SK-N-SH treated with all-trans-retinoic acid at 6 μM for 48 hours (cell line): ENCODE measurements at regions not wholly inside any gene's neighbourhood (a gene's known extent, or its start where the extent isn't known, plus 50 kb on each side); places are given as distances from the start of the nearest gene placed in this dataset.

Experiments used
- ATAC-seq: fragments of 200-7000 bp; cut with Tn5 transposase; 3 replicates; pipeline ENCODE4 v1.9.1; 2020; ENCODE audit warnings: mild to moderate bottlenecking, moderate library complexity
- ARNTL ChIP-seq: fragments of 450-650 bp; formaldehyde crosslinking; IDR thresholded peaks from 2 replicates; pipeline ENCODE4 v1.5.0; 2020; ENCODE audit warnings: low read depth, mild to moderate bottlenecking, moderate library complexity, borderline replicate concordance
- BACH2 ChIP-seq: fragments of 250-450 bp; sonication (Bioruptor Pico); IDR thresholded peaks from 2 replicates; pipeline ENCODE4 v1.9.0; 2021; ENCODE audit warnings: mild to moderate bottlenecking, borderline replicate concordance
- CSDC2 ChIP-seq: fragments of 250-450 bp; sonication (Bioruptor Pico); IDR thresholded peaks from 2 replicates; pipeline ENCODE4 v1.5.0; 2020; ENCODE audit warnings: mild to moderate bottlenecking, moderate library complexity
- ESRRG ChIP-seq: fragments of 250-450 bp; sonication (Bioruptor Pico); IDR thresholded peaks from 2 replicates; pipeline ENCODE4 v1.6.1; 2021; ENCODE audit warnings: mild to moderate bottlenecking
- GLIS3 ChIP-seq: fragments of 250-450 bp; sonication (Bioruptor Pico); IDR thresholded peaks from 2 replicates; pipeline ENCODE4 v1.5.0; 2020; ENCODE audit warnings: mild to moderate bottlenecking, moderate library complexity
- ISL1 ChIP-seq: fragments of 250-450 bp; sonication (Bioruptor Pico); IDR thresholded peaks from 2 replicates; pipeline ENCODE4 v2.1.2; 2022; ENCODE audit warnings: mild to moderate bottlenecking, moderate library complexity
- OSR1 ChIP-seq: fragments of 250-450 bp; sonication (Bioruptor Pico); IDR thresholded peaks from 2 replicates; pipeline ENCODE4 v1.8.0; 2022; ENCODE audit warnings: moderate library complexity, mild to moderate bottlenecking, inconsistent platforms
- PPARA ChIP-seq: fragments of 250-450 bp; sonication (Bioruptor Pico); IDR thresholded peaks from 2 replicates; pipeline ENCODE4 v1.5.0; 2020; ENCODE audit warnings: mild to moderate bottlenecking, borderline replicate concordance
- RARB ChIP-seq: fragments of 250-450 bp; sonication (Bioruptor Pico); IDR thresholded peaks from 2 replicates; pipeline ENCODE4 v1.8.0; 2021; ENCODE audit warnings: mild to moderate bottlenecking, moderate library complexity
- SNAI2 ChIP-seq: fragments of 250-450 bp; sonication (Bioruptor Pico); IDR thresholded peaks from 2 replicates; pipeline ENCODE4 v1.5.0; 2020; ENCODE audit warnings: mild to moderate bottlenecking, moderate library complexity
- TOX ChIP-seq: fragments of 250-450 bp; sonication (Bioruptor Pico); IDR thresholded peaks from 2 replicates; pipeline ENCODE4 v1.8.0; 2021; ENCODE audit warnings: mild to moderate bottlenecking, moderate library complexity, borderline replicate concordance
- TSHZ2 ChIP-seq: fragments of 250-450 bp; sonication (Bioruptor Pico); IDR thresholded peaks from 2 replicates; pipeline ENCODE4 v1.5.0; 2020; ENCODE audit warnings: mild to moderate bottlenecking, moderate library complexity
- ZC3H10 ChIP-seq: fragments of 250-450 bp; sonication (Bioruptor Pico); IDR thresholded peaks from 2 replicates; pipeline ENCODE4 v1.5.1; 2021; ENCODE audit warnings: mild to moderate bottlenecking, moderate library complexity
- ZFP3 ChIP-seq: fragments of 250-450 bp; sonication (Bioruptor Pico); IDR thresholded peaks from 2 replicates; pipeline ENCODE4 v1.5.0; 2020; ENCODE audit warnings: mild to moderate bottlenecking, moderate library complexity
- ZFP30 ChIP-seq: fragments of 450-650 bp; formaldehyde crosslinking; IDR thresholded peaks from 2 replicates; pipeline ENCODE4 v1.5.0; 2022; ENCODE audit warnings: mild to moderate bottlenecking, moderate library complexity
- ZNF565 ChIP-seq: fragments of 450-650 bp; formaldehyde crosslinking; conservative IDR thresholded peaks from 2 replicates; pipeline ENCODE4 v1.5.0; 2020; ENCODE audit warnings: low read depth, mild to moderate bottlenecking, moderate library complexity
- ZNF70 ChIP-seq: fragments of 450-650 bp; formaldehyde crosslinking; IDR thresholded peaks from 2 replicates; pipeline ENCODE4 v1.5.0; 2020; ENCODE audit warnings: mild to moderate bottlenecking, moderate library complexity
- ZNF8 ChIP-seq: fragments of 450-650 bp; formaldehyde crosslinking; IDR thresholded peaks from 2 replicates; pipeline ENCODE4 v1.5.0; 2020; ENCODE audit warnings: mild to moderate bottlenecking, moderate library complexity
- TF ChIP-seq, protein P1 (sequence below): fragments of 250-450 bp; sonication (Bioruptor Pico); IDR thresholded peaks from 2 replicates; pipeline ENCODE4 v1.5.1; 2020; ENCODE audit warnings: low read depth, mild to moderate bottlenecking, moderate library complexity

GRCh38 chr6:79756496-79756895 lies 125.4 kb downstream of the SH3BGRL2 start:
- no peak for TF ChIP-seq CSDC2 (CRISPR knock-in tag)
- TF ChIP-seq ESRRG: no peak
- TF ChIP-seq ZNF70: no peak
- no peak for TF ChIP-seq ZNF8
- TF ChIP-seq ZFP30 (CRISPR knock-in tag): no peak
- no peak for TF ChIP-seq ZNF565 (CRISPR knock-in tag)
- no peak for TF ChIP-seq GLIS3 (CRISPR knock-in tag)
- TF ChIP-seq OSR1 (CRISPR knock-in tag): no peak
- TF ChIP-seq TOX (CRISPR knock-in tag): no peak
- no peak for TF ChIP-seq TSHZ2
- TF ChIP-seq, protein P1, sequence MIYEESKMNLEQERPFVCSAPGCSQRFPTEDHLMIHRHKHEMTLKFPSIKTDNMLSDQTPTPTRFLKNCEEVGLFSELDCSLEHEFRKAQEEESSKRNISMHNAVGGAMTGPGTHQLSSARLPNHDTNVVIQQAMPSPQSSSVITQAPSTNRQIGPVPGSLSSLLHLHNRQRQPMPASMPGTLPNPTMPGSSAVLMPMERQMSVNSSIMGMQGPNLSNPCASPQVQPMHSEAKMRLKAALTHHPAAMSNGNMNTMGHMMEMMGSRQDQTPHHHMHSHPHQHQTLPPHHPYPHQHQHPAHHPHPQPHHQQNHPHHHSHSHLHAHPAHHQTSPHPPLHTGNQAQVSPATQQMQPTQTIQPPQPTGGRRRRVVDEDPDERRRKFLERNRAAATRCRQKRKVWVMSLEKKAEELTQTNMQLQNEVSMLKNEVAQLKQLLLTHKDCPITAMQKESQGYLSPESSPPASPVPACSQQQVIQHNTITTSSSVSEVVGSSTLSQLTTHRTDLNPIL (CRISPR knock-in tag): no peak
- no peak for TF ChIP-seq PPARA
- no peak for TF ChIP-seq RARB (CRISPR knock-in tag)
- no peak for TF ChIP-seq SNAI2
- TF ChIP-seq BACH2 (CRISPR knock-in tag): no peak
- TF ChIP-seq ARNTL (CRISPR knock-in tag): no peak
- TF ChIP-seq ZC3H10 (CRISPR knock-in tag): no peak
- TF ChIP-seq ZFP3 (CRISPR knock-in tag): no peak
- no peak for TF ChIP-seq ISL1 (CRISPR knock-in tag)
- ATAC-seq: no peak

DNA sequence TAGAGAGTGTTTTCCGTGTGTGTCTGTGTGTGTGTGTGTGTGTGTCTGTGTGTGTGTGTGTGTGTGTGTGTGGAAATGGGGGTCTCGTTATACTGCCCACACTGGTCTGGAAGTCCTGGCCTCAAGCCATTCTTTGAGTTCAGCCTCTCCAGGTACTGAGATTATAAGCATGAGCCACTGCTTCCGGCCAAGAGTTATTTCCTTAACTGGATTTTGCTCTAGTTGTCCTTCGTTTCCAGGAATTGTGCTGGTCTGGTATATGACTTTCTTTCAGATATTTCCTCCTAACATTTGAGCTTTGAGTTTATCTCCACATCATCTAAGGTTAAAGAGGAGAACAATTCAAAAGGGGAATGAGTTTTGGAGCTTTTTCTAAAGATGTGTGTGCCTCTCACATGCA lies 124.8 kb downstream of the SH3BGRL2 start:
- ATAC-seq: no peak
- TF ChIP-seq GLIS3 (CRISPR knock-in tag): no peak
